ENCODE measurements at regions not wholly inside any gene's neighbourhood (a gene's known extent, or its start where the extent isn't known, plus 50 kb on each side); places are given as distances from the start of the nearest gene placed in this dataset.
"Not testable (repeated sequence)": the region's sequence is repeated elsewhere in the genome, so short reads cannot be mapped to it uniquely, and the experiment has no call there.

DNA sequence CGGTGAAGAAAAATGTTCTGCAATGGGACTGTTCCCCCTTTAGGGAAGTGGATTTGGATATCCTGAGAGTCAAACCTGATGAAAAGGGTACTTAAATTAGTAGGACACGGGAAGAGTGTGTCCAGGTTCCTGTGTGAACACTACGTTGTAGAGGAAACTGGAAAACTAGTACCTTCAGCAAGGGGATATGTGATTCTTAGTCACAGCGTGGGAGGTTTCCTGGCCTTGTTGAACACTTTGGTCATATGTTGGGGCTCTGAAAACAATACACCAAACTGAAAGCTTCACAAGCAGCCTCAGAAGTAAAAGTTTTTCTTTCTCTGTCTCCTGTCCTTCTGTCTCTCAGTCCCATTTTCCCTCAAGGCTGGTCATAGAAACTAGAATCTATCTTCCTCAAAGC is 306.9 kb upstream of the GLI3 start:
- Histone ChIP-seq H3K9me2 (ENCODE audit: insufficient read depth) (no peaks in the 10 kb centered on the region), H3K9ac (ENCODE audit: low read length) (no peak overlapping the region), H3K4me3 (replicated peaks in 1 of 2; ENCODE audit: low read depth in 1 of 2, low read length in 2 of 2) (no peak overlapping the region), H2AFZ (ENCODE audit: low read depth, low read length, poor library complexity, severe bottlenecking) (no peak overlapping the region), H3K79me2 (ENCODE audit: insufficient read depth, low read length) (no peaks in the 10 kb centered on the region), H3K36me3 (ENCODE audit: control insufficient read depth in 1 of 2, insufficient read depth in 2 of 2, low read length in 2 of 2) (no peaks in the 10 kb centered on the region), H3K27me3 (ENCODE audit: insufficient read depth, low read length) (no peaks in the 10 kb centered on the region), H4K20me1 (ENCODE audit: insufficient read depth) (no peaks in the 10 kb centered on the region), H3K4me1 (ENCODE audit: control insufficient read depth in 1 of 2, insufficient read depth in 2 of 2, low read length in 2 of 2) (no peaks in the 10 kb centered on the region), H3K9me3 (ENCODE audit: control insufficient read depth in 1 of 2, insufficient read depth in 1 of 2, low read depth in 1 of 2, low read length in 2 of 2) (peaks cover 0 to 10% of the 10 kb centered on the region in 2 experiments; a peak in 2 of 4 replicates), H3K4me2 (ENCODE audit: low read length) (no peak overlapping the region), H3K27ac (ENCODE audit: low read depth, low read length) (no peak overlapping the region)
- intact Hi-C loops (cut with micrococcal nuclease): no loop called here
- RAD21 ChIA-PET (ENCODE audit: low non-redundant PET in 1 of 2, low total read pairs in 2 of 2, uncharacterized antibody in 2 of 2, unreplicated experiment in 2 of 2): no interaction called here
- no TSS peak for BruUV-seq (replicated peaks)
- POLR2A ChIA-PET: no interaction called here
- DNase-seq (ENCODE audit: low read depth, low spot score) (no peak), ATAC-seq (no peak)
- CTCF ChIA-PET: no interaction called here
- TF ChIP-seq CBX3 (IDR thresholded peaks at IDR 0.05; ENCODE audit: low read depth): no peak
- TF ChIP-seq, protein P1, sequence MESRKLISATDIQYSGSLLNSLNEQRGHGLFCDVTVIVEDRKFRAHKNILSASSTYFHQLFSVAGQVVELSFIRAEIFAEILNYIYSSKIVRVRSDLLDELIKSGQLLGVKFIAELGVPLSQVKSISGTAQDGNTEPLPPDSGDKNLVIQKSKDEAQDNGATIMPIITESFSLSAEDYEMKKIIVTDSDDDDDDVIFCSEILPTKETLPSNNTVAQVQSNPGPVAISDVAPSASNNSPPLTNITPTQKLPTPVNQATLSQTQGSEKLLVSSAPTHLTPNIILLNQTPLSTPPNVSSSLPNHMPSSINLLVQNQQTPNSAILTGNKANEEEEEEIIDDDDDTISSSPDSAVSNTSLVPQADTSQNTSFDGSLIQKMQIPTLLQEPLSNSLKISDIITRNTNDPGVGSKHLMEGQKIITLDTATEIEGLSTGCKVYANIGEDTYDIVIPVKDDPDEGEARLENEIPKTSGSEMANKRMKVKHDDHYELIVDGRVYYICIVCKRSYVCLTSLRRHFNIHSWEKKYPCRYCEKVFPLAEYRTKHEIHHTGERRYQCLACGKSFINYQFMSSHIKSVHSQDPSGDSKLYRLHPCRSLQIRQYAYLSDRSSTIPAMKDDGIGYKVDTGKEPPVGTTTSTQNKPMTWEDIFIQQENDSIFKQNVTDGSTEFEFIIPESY (IDR thresholded peaks at IDR 0.05; ENCODE audit: extremely low read depth, insufficient replicate concordance, low read length): no peak

DNA sequence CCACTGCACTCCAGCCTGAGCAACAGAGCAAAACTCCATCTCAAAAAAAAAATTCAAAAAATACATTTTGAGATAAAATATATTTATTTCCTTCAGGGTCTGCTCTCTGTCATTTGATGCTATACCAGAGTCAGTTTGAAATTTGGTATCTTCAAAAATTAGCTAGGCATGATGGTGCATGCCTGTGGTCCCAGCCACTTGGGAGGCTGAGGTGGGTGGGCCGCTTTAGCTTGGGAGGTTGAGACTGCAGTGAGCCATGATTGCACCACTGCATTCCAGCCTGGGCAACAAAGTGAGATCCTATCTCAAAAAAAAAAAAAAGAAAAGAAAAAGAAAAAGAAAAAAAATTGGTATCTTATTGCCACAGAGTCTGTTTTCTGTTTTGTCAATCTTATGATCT is 305.4 kb upstream of the GLI3 start:
- H3K9me3 ChIP-seq (ENCODE audit: control insufficient read depth in 1 of 2, insufficient read depth in 1 of 2, low read depth in 1 of 2, low read length in 2 of 2): peaks cover 0 to 10% of the 10 kb centered on the region in 2 experiments; a peak in 2 of 4 replicates
- H3K27me3 ChIP-seq (ENCODE audit: insufficient read depth, low read length); H4K20me1 ChIP-seq (ENCODE audit: insufficient read depth); H3K4me3 ChIP-seq (replicated peaks in 1 of 2; ENCODE audit: low read depth in 1 of 2, low read length in 2 of 2); H3K27ac ChIP-seq (ENCODE audit: low read depth, low read length); intact Hi-C loops (cut with micrococcal nuclease); H3K36me3 ChIP-seq (ENCODE audit: control insufficient read depth in 1 of 2, insufficient read depth in 2 of 2, low read length in 2 of 2); H3K4me1 ChIP-seq (ENCODE audit: control insufficient read depth in 1 of 2, insufficient read depth in 2 of 2, low read length in 2 of 2); H3K9me2 ChIP-seq (ENCODE audit: insufficient read depth); CTCF ChIA-PET; DNase-seq (ENCODE audit: low read depth, low spot score); ATAC-seq; H3K79me2 ChIP-seq (ENCODE audit: insufficient read depth, low read length); BruUV-seq (replicated peaks); POLR2A ChIA-PET; H2AFZ ChIP-seq (ENCODE audit: low read depth, low read length, poor library complexity, severe bottlenecking); H3K9ac ChIP-seq (ENCODE audit: low read length); RAD21 ChIA-PET (ENCODE audit: low non-redundant PET in 1 of 2, low total read pairs in 2 of 2, uncharacterized antibody in 2 of 2, unreplicated experiment in 2 of 2); H3K4me2 ChIP-seq (ENCODE audit: low read length): not testable (repeated sequence)
